ENCODE measurements at regions not wholly inside any gene's neighbourhood (a gene's known extent, or its start where the extent isn't known, plus 50 kb on each side); places are given as distances from the start of the nearest gene placed in this dataset.
"Not testable (repeated sequence)": the region's sequence is repeated elsewhere in the genome, so short reads cannot be mapped to it uniquely, and the experiment has no call there.

- no peak for DNase-seq
Measured at GRCh38 chr1:64363111-64363510, 106.8 kb upstream of the CACHD1 start.

- DNase-seq, result no peak
Measured at GRCh38 chr1:64363616-64364015, 106.3 kb upstream of the CACHD1 start.

- no peak for DNase-seq
Measured at GRCh38 chr1:64366821-64367220, 103.1 kb upstream of the CACHD1 start.

- no peak for DNase-seq
Measured at GRCh38 chr1:64368344-64368743, 101.6 kb upstream of the CACHD1 start.

GRCh38 chr1:64378826-64379225 lies 91.1 kb upstream of the CACHD1 start:
- DNase-seq, result no peak

- DNase-seq, result no peak
Measured at GRCh38 chr1:64387389-64388285, 82.3 kb upstream of the CACHD1 start.

- no peak for DNase-seq
Measured at GRCh38 chr1:64388336-64388735, 81.6 kb upstream of the CACHD1 start.

GRCh38 chr1:64392109-64392508 lies 77.8 kb upstream of the CACHD1 start:
- no peak for DNase-seq

GRCh38 chr1:64393790-64394189 lies 76.1 kb upstream of the CACHD1 start:
- no peak for DNase-seq

GRCh38 chr1:64396817-64397216 lies 73.1 kb upstream of the CACHD1 start:
- no peak for DNase-seq

GRCh38 chr1:64397541-64397940 lies 72.4 kb upstream of the CACHD1 start:
- no peak for DNase-seq

- DNase-seq, result no peak
Measured at GRCh38 chr1:64398936-64399335, 71.0 kb upstream of the CACHD1 start.

GRCh38 chr1:64401285-64401684 lies 68.6 kb upstream of the CACHD1 start:
- no peak for DNase-seq

- DNase-seq, result no peak
Measured at GRCh38 chr1:64403331-64403730, 66.6 kb upstream of the CACHD1 start.

- DNase-seq, result no peak
Measured at GRCh38 chr1:64404202-64404601, 65.7 kb upstream of the CACHD1 start.

- no peak for DNase-seq
Measured at GRCh38 chr1:64405833-64406232, 64.1 kb upstream of the CACHD1 start.

- no peak for DNase-seq
Measured at GRCh38 chr1:64410217-64410616, 59.7 kb upstream of the CACHD1 start.

GRCh38 chr1:64414855-64415546 lies 54.9 kb upstream of the CACHD1 start:
- DNase-seq, result not testable (repeated sequence)

GRCh38 chr1:64417803-64418202 lies 52.1 kb upstream of the CACHD1 start:
- no peak for DNase-seq

Measured in NCI-H1105 treated with DMSO at 0.1 percent for 48 hours (cell line).